Fibroblast of villous mesenchyme (primary cell): ENCODE measurements at regions not wholly inside any gene's neighbourhood (a gene's known extent, or its start where the extent isn't known, plus 50 kb on each side); places are given as distances from the start of the nearest gene placed in this dataset.

ENCODE experiments used
- DNase-seq: peaks from one replicate; pipeline ENCODE4 v3.0.0-alpha.2; 2010; ENCODE audit warnings: low read depth
- H3K4me3 ChIP-seq: 2 replicates; pipeline ENCODE4 v1.5.1; 2011; ENCODE audit warnings: low read depth, mild to moderate bottlenecking, low read length
- CTCF ChIP-seq: IDR thresholded peaks from 2 replicates; pipeline ENCODE4 v1.5.1; 2012; ENCODE audit warnings: low read depth, mild to moderate bottlenecking, low read length; ENCODE audit not compliant: insufficient read depth

DNA sequence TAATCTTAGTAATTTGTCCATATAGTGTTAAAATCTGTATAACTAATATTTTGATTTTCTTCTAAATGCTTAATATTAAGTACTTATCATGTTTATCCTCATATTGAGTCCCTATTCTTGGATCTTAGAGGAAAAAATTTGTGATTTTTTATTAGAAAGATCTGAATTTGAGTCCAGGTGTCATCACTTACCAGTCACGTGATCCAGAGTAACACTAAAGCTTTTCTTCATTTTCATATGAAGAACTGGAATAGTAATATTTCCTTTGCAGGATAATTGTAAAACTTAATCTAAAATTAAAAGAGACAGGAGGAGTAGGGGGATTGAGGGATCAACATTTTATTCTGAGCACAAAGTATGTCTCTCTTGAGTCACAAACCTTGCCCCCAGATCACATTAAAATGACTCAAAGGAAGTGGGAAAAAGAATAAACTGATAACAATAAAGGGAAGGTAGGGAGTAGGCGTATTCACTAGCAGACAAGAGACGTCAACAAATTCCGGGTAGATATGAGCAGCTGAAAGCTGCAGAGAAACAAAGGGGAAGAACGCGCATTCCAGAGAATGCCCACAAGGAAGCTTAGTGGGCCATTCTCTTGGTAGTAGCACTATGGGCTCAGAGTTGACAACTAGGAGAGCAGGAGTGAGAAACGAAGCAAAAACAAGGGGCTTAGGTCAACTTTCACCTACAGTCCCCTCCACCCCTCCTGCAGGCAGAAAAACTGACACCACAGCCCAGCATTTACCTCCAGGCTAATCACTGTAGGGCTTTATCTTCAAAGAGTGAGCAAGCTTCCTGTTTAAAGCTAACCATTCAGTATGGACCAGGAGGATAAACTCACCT, 123.1 kb downstream of the SPRY2 start:
- peak; percentile 23 for DNase-seq
- no peak overlapping the region for H3K4me3 ChIP-seq

GRCh38 chr13:80215368-80215767, 125.6 kb downstream of the SPRY2 start:
- H3K4me3 ChIP-seq, result no peak overlapping the region
- TF ChIP-seq CTCF, result no peak
- peak; percentile 66 for DNase-seq

More for the DNA sequence above, 123.1 kb downstream of the SPRY2 start:
- TF ChIP-seq CTCF, result no peak

DNA sequence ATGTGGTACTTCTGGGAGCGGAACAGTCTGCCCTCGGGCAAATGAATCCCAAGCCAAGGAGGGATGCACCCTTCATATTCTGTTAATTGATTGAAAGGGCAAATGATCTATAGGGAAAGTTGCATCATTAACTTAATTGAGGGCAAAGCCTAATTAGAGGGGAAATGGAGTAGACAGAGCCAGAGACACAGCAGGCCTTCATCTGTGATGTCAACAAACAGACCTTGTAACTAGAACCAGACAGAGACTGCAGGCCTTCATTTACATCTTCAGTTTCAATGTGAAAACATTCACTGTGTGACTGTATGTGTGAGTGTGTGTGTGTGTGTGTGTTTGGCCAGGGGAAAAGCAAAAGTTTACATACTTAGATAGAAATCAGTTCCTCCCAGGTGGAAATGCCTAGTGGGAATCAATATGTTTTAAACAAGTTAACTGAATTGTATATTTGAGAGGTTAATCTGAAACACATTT, 126.4 kb downstream of the SPRY2 start:
- TF ChIP-seq CTCF, result no peak
- peak; percentile 53 for DNase-seq
- H3K4me3 ChIP-seq, result no peak overlapping the region

DNA sequence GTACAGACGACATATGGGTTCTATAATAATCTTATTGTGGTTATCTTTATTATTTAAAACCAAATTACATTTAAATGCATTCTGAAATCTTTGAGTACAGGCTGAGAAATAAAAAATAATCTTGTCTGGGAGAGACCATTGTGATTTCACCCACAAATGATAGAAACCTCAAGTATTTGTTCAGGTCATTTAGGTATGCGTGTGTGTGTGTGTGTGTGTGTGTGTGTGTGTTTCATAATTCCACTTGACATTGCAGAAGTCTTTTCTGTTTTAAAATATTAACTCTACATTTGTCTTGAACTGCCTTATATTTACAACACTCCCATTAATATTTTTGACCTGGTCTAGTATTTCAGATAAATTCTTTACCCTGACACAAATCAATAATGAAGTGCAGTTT, 126.9 kb downstream of the SPRY2 start:
- no peak for DNase-seq
- H3K4me3 ChIP-seq, result no peak overlapping the region
- no peak for TF ChIP-seq CTCF

DNA sequence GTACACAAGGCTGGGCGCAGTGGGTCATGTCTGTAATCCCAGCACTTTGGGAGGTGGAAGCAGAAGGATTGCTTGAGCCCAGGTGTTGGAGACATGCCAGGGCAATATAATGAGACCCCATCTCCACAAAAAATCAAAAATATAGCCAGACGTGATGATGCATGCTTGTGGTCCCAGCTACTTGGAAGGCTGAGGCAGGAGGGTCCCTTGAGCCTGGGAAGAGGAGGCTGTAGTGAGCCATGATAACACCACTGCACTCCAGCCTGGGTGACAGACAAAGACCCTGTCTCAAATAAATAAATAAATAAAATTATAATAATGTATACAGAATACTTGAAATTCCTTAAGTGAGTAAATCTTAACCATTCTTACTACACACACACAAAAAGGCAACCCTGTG, 127.7 kb downstream of the SPRY2 start:
- no peak overlapping the region for H3K4me3 ChIP-seq
- DNase-seq, result no peak
- no peak for TF ChIP-seq CTCF

DNA sequence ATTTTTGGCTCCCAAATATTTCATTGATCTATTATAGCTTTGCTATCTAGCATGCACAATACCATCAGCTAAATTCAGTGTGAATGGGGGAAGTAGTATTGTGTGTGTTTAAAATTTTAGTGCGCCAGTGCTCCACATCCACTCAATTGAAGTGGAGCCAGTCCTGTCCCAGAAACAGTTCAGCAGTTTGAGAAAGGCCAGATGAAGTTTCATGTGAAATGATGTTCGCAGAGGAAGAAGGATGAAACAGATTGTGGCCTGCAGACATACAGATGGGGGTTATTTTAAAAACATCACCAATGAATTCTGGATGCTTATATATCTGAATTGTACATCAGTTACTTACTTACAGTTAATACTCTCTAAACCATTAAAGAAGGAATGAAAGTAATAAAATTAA, 129.4 kb downstream of the SPRY2 start:
- no peak overlapping the region for H3K4me3 ChIP-seq
- no peak for TF ChIP-seq CTCF
- no peak for DNase-seq
